H9 (cell line): ENCODE measurements at regions not wholly inside any gene's neighbourhood (a gene's known extent, or its start where the extent isn't known, plus 50 kb on each side); places are given as distances from the start of the nearest gene placed in this dataset.

ENCODE experiments used
- DNase-seq: peaks from one replicate; pipeline ENCODE4 v3.0.0-alpha.2; 2017
- H2AFZ ChIP-seq: one replicate; pipeline ENCODE4 v1.6.1; 2013; ENCODE audit warnings: mild to moderate bottlenecking, low read length, control low read depth, moderate library complexity
- H2AK5ac ChIP-seq: 2 replicates; pipeline ENCODE4 v1.6.1; 2013; ENCODE audit warnings: low read length, control low read depth, mixed read lengths; ENCODE audit not compliant: insufficient read length
- H2BK120ac ChIP-seq: one replicate; pipeline ENCODE4 v1.6.1; 2013; ENCODE audit warnings: low read depth, mild to moderate bottlenecking, low read length, control low read depth, inconsistent platforms; ENCODE audit not compliant: poor library complexity, severe bottlenecking
- H2BK12ac ChIP-seq: 2 replicates; pipeline ENCODE4 v1.6.1; 2013; ENCODE audit warnings: low read length, control low read depth, mixed read lengths, low read depth; ENCODE audit not compliant: insufficient read length
- H2BK15ac ChIP-seq: 2 replicates; pipeline ENCODE4 v1.6.1; 2013; ENCODE audit warnings: low read depth, low read length, control low read depth
- H2BK20ac ChIP-seq: one replicate; pipeline ENCODE4 v1.6.1; 2013; ENCODE audit warnings: low read depth, mild to moderate bottlenecking, low read length, control low read depth, inconsistent platforms; ENCODE audit not compliant: poor library complexity, severe bottlenecking
- H2BK5ac ChIP-seq: 2 replicates; pipeline ENCODE4 v1.6.1; 2013; ENCODE audit warnings: low read length, control low read depth, mixed read lengths; ENCODE audit not compliant: insufficient read length
- H3K14ac ChIP-seq: 2 replicates; pipeline ENCODE4 v1.6.1; 2013; ENCODE audit warnings: low read length, control low read depth; ENCODE audit not compliant: insufficient read depth
- H3K18ac ChIP-seq: 2 replicates; pipeline ENCODE4 v1.6.1; 2013; ENCODE audit warnings: low read depth, mild to moderate bottlenecking, mixed read lengths, low read length, control low read depth; ENCODE audit not compliant: insufficient read length
- H3K23ac ChIP-seq: 2 replicates; pipeline ENCODE4 v1.6.1; 2013; ENCODE audit warnings: low read length, control low read depth, mixed read lengths, low read depth; ENCODE audit not compliant: insufficient read length
- H3K23me2 ChIP-seq: 2 replicates; pipeline ENCODE4 v1.6.1; 2013; ENCODE audit warnings: low read depth, mild to moderate bottlenecking, mixed read lengths, low read length, control low read depth; ENCODE audit not compliant: insufficient read length, poor library complexity, severe bottlenecking
- H3K27ac ChIP-seq: 2 replicates; pipeline ENCODE4 v1.5.1; 2013; ENCODE audit warnings: low read length, control low read depth, mixed read lengths, low read depth; ENCODE audit not compliant: insufficient read length
- H3K27me3 ChIP-seq: 2 replicates; pipeline ENCODE4 v1.6.1; 2013; ENCODE audit warnings: low read length, control low read depth, inconsistent platforms; ENCODE audit not compliant: insufficient read depth
- H3K4ac ChIP-seq: 2 replicates; pipeline ENCODE4 v1.6.1; 2013; ENCODE audit warnings: low read depth, mild to moderate bottlenecking, control low read depth, inconsistent platforms, low read length, moderate library complexity
- H3K4me1 ChIP-seq: 2 replicates; pipeline ENCODE4 v1.6.1; 2013; ENCODE audit warnings: low read length, control low read depth, inconsistent platforms; ENCODE audit not compliant: insufficient read depth
- H3K4me2 ChIP-seq: 2 replicates; pipeline ENCODE4 v1.6.1; 2013; ENCODE audit warnings: low read length, control low read depth, mixed read lengths; ENCODE audit not compliant: insufficient read length, insufficient read depth
- H3K56ac ChIP-seq: 2 replicates; pipeline ENCODE4 v1.6.1; 2013; ENCODE audit warnings: low read depth, mild to moderate bottlenecking, mixed read lengths, low read length, control low read depth; ENCODE audit not compliant: insufficient read length
- H3K79me1 ChIP-seq: 2 replicates; pipeline ENCODE4 v1.6.1; 2013; ENCODE audit warnings: low read depth, mild to moderate bottlenecking, moderate library complexity, low read length, control low read depth, inconsistent platforms; ENCODE audit not compliant: insufficient read depth, poor library complexity, severe bottlenecking
- H3K79me2 ChIP-seq: 2 replicates; pipeline ENCODE4 v1.6.1; 2013; ENCODE audit warnings: low read length, control low read depth, inconsistent platforms; ENCODE audit not compliant: insufficient read depth
- H3K9ac ChIP-seq: 2 replicates; pipeline ENCODE4 v1.6.1; 2013; ENCODE audit warnings: low read length, control low read depth, mixed read lengths; ENCODE audit not compliant: insufficient read length; ENCODE audit errors: extremely low read depth
- H3K9me3 ChIP-seq: one replicate; pipeline ENCODE4 v1.6.1; 2013; ENCODE audit warnings: low read depth, low read length, inconsistent platforms; ENCODE audit not compliant: control insufficient read depth
- H3T11ph ChIP-seq: one replicate; pipeline ENCODE4 v1.6.1; 2013; ENCODE audit warnings: mild to moderate bottlenecking, low read length, control low read depth, inconsistent platforms
- H4K20me1 ChIP-seq: one replicate; pipeline ENCODE4 v1.6.1; 2013; ENCODE audit not compliant: control insufficient read depth, insufficient read length, insufficient read depth
- H4K5ac ChIP-seq: 2 replicates; pipeline ENCODE4 v1.6.1; 2013; ENCODE audit warnings: low read depth, mild to moderate bottlenecking, mixed read lengths, low read length, control low read depth; ENCODE audit not compliant: insufficient read length
- H4K8ac ChIP-seq: replicated peaks from 2 replicates; pipeline ENCODE4 v1.6.1; 2013; ENCODE audit warnings: low read length, control low read depth, mixed read lengths, low read depth; ENCODE audit not compliant: insufficient read length
- H4K91ac ChIP-seq: 2 replicates; pipeline ENCODE4 v1.6.1; 2013; ENCODE audit warnings: low read depth, mild to moderate bottlenecking, moderate library complexity, mixed read lengths, low read length, control low read depth; ENCODE audit not compliant: insufficient read length
- H3K27ac Mint-ChIP-seq, 3 experiments: 2 replicates in 2 of 3; 3 replicates in 1 of 3; pipeline ENCODE4 v1.8.0; 2020 to 2021; ENCODE audit warnings: mixed read lengths in 3 of 3, mild to moderate bottlenecking in 1 of 3, moderate library complexity in 1 of 3
- H3K27me3 Mint-ChIP-seq: 2 replicates; pipeline ENCODE4 v1.8.0; 2021; ENCODE audit warnings: low read depth, mild to moderate bottlenecking, moderate library complexity, mixed read lengths
- H3K36me3 Mint-ChIP-seq, 3 experiments: 2 replicates in 2 of 3; 3 replicates in 1 of 3; pipeline ENCODE4 v1.8.0; 2020 to 2021; ENCODE audit warnings: low read depth in 3 of 3, mixed read lengths in 3 of 3; ENCODE audit not compliant: insufficient read depth in 1 of 3
- H3K4me1 Mint-ChIP-seq, 2 experiments: 2 replicates each; pipeline ENCODE4 v1.8.0; 2020; ENCODE audit warnings: mixed read lengths in 2 of 2
- H3K4me3 Mint-ChIP-seq, 2 experiments: 2 replicates in 1 of 2; 3 replicates in 1 of 2; pipeline ENCODE4 v1.8.0; 2020 to 2021; ENCODE audit warnings: mild to moderate bottlenecking in 2 of 2, mixed read lengths in 2 of 2, moderate library complexity in 1 of 2
- H3K9me3 Mint-ChIP-seq, 2 experiments: 2 replicates in 1 of 2; 3 replicates in 1 of 2; pipeline ENCODE4 v1.8.0; 2020; ENCODE audit warnings: mild to moderate bottlenecking in 2 of 2, mixed read lengths in 2 of 2, moderate library complexity in 1 of 2
- WGBS: extraction: QIAGEN DNeasy Blood & Tissue Kit; methylation state at CpG from one replicate; pipeline ENCODE4 v1.1.7; 2013; ENCODE audit warnings: missing lambda C conversion rate, low lambda C conversion rate, mixed read lengths; ENCODE audit not compliant: insufficient read length; ENCODE audit errors: extremely low coverage; 5-methylcytosine and 5-hydroxymethylcytosine counted together
- TF ChIP-seq, protein P1 (sequence below): fragments of 200-600 bp; sonication (generic); conservative IDR thresholded peaks from 3 replicates; pipeline ENCODE4 v1.8.0; 2021; ENCODE audit warnings: antibody characterized with exemption, mild to moderate bottlenecking

DNA sequence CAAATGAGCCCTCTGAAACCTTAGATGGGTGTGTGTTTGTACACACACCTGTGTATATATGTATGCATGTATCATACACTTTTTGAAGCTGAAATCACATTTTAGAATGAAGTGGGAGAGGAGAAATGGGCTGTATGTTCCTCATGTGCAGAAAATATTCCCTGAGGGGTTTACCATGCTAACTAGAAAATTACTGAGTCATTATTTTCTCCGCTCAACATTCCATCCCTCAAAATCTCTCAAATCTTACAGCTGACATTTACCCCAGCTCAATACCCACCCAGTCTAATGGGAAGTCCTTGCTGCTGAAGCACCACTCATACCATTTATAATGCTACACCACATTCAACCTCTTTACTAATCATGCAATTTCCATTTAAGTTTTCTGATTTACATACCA lies 138.6 kb downstream of the P2RY1 start:
- no peak for DNase-seq
- no peaks in the 10 kb centered on the region for H3K27me3 Mint-ChIP-seq
- H3K4ac ChIP-seq, result no peak overlapping the region

More for the DNA sequence above, 138.6 kb downstream of the P2RY1 start:
- Histone ChIP-seq H3K23ac (no peak overlapping the region), H3K27me3 (no peaks in the 10 kb centered on the region), H2BK120ac (no peak overlapping the region), H4K8ac (no peak overlapping the region), H2AK5ac (no peak overlapping the region), H2AFZ (no peak overlapping the region), H3K56ac (no peak overlapping the region), H3K27ac (no peak overlapping the region), H3K9ac (no peak overlapping the region), H3K23me2 (no peaks in the 10 kb centered on the region), H4K91ac (no peak overlapping the region), H2BK15ac (no peak overlapping the region), H3K9me3 (no peaks in the 10 kb centered on the region), H3K4me2 (no peak overlapping the region), H3K18ac (no peak overlapping the region), H4K20me1 (no peaks in the 10 kb centered on the region), H3K4me1 (no peaks in the 10 kb centered on the region; the same call in 1 of the 2 replicates), H3K79me1 (no peaks in the 10 kb centered on the region), H2BK20ac (no peak overlapping the region), H2BK12ac (no peak overlapping the region), H3T11ph (no peak overlapping the region), H3K14ac (no peak overlapping the region), H4K5ac (no peak overlapping the region), H2BK5ac (no peak overlapping the region), H3K79me2 (no peaks in the 10 kb centered on the region)
- Mint-ChIP-seq H3K4me1 (peaks cover 6 to 7% of the 10 kb centered on the region in 2 experiments), H3K9me3 (peaks cover 0 to 2% of the 10 kb centered on the region in 2 experiments; a peak in 1 of 5 replicates), H3K36me3 (no peaks in the 10 kb centered on the region), H3K4me3 (no peak overlapping the region), H3K27ac (no peak overlapping the region; a peak in 1 of 7 replicates)
- WGBS, result no CpG with 5 or more reads among the region's 1 CpG
- TF ChIP-seq, protein P1, sequence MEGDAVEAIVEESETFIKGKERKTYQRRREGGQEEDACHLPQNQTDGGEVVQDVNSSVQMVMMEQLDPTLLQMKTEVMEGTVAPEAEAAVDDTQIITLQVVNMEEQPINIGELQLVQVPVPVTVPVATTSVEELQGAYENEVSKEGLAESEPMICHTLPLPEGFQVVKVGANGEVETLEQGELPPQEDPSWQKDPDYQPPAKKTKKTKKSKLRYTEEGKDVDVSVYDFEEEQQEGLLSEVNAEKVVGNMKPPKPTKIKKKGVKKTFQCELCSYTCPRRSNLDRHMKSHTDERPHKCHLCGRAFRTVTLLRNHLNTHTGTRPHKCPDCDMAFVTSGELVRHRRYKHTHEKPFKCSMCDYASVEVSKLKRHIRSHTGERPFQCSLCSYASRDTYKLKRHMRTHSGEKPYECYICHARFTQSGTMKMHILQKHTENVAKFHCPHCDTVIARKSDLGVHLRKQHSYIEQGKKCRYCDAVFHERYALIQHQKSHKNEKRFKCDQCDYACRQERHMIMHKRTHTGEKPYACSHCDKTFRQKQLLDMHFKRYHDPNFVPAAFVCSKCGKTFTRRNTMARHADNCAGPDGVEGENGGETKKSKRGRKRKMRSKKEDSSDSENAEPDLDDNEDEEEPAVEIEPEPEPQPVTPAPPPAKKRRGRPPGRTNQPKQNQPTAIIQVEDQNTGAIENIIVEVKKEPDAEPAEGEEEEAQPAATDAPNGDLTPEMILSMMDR, result no peak
